GM23338 (cell line): ENCODE measurements at regions not wholly inside any gene's neighbourhood (a gene's known extent, or its start where the extent isn't known, plus 50 kb on each side); places are given as distances from the start of the nearest gene placed in this dataset.

Source experiments
- ATAC-seq: fragments of 200-7000 bp; cut with Tn5 transposase; 3 replicates; pipeline ENCODE4 v1.9.1; 2020
- DNase-seq: peaks from one replicate; pipeline ENCODE4 v3.0.0-alpha.2; 2015; ENCODE audit warnings: low spot score
- H2AFZ ChIP-seq: fragments of 200-600 bp; sonication (generic); 2 replicates; pipeline ENCODE4 v1.8.0; 2016; ENCODE audit warnings: antibody characterized with exemption, mild to moderate bottlenecking, moderate library complexity
- H3F3A ChIP-seq: fragments of 200-600 bp; sonication (generic); replicated peaks from 2 replicates; pipeline ENCODE4 v1.8.0; 2017; ENCODE audit warnings: antibody characterized with exemption, mixed run types, low read depth
- H3K27ac ChIP-seq: fragments of 200-600 bp; sonication (generic); 2 replicates; pipeline ENCODE4 v1.6.1; 2016; ENCODE audit warnings: low read depth
- H3K27me3 ChIP-seq: fragments of 200-600 bp; sonication (generic); 2 replicates; pipeline ENCODE4 v1.8.0; 2016; ENCODE audit warnings: mild to moderate bottlenecking, mixed run types, moderate library complexity; ENCODE audit not compliant: insufficient read depth
- H3K36me3 ChIP-seq: fragments of 200-600 bp; sonication (generic); 2 replicates; pipeline ENCODE4 v1.8.0; 2016; ENCODE audit warnings: mild to moderate bottlenecking; ENCODE audit not compliant: insufficient read depth
- H3K4me1 ChIP-seq: fragments of 200-600 bp; sonication (generic); 2 replicates; pipeline ENCODE4 v1.8.0; 2016; ENCODE audit warnings: mild to moderate bottlenecking, moderate library complexity; ENCODE audit not compliant: insufficient read depth
- H3K4me2 ChIP-seq: fragments of 200-600 bp; sonication (generic); 2 replicates; pipeline ENCODE4 v1.7.1; 2017; ENCODE audit warnings: mixed run types
- H3K4me3 ChIP-seq: fragments of 200-600 bp; sonication (generic); 2 replicates; pipeline ENCODE4 v1.6.1; 2016; ENCODE audit warnings: mixed run types
- H3K79me2 ChIP-seq: fragments of 200-600 bp; sonication (generic); replicated peaks from 2 replicates; pipeline ENCODE4 v1.8.0; 2017; ENCODE audit warnings: mild to moderate bottlenecking; ENCODE audit not compliant: insufficient read depth
- H3K9me2 ChIP-seq: fragments of 200-600 bp; sonication (generic); 2 replicates; pipeline ENCODE4 v1.8.0; 2017; ENCODE audit not compliant: insufficient read depth
- H4K20me1 ChIP-seq: fragments of 200-600 bp; sonication (generic); replicated peaks from 2 replicates; pipeline ENCODE4 v1.8.0; 2017; ENCODE audit warnings: mild to moderate bottlenecking; ENCODE audit not compliant: insufficient read depth
- H3K27ac Mint-ChIP-seq: 2 replicates; pipeline ENCODE4 v1.8.0; 2020; ENCODE audit warnings: inconsistent platforms, mild to moderate bottlenecking, moderate library complexity, mixed read lengths
- H3K27me3 Mint-ChIP-seq: 3 replicates; pipeline ENCODE4 v1.8.0; 2022; ENCODE audit warnings: low read depth, mild to moderate bottlenecking, moderate library complexity, mixed read lengths, inconsistent platforms; ENCODE audit not compliant: insufficient read depth, poor library complexity
- H3K36me3 Mint-ChIP-seq: 3 replicates; pipeline ENCODE4 v1.8.0; 2021; ENCODE audit warnings: low read depth, mild to moderate bottlenecking, inconsistent platforms, moderate library complexity, mixed read lengths
- H3K4me1 Mint-ChIP-seq: 3 replicates; pipeline ENCODE4 v1.8.0; 2020; ENCODE audit warnings: mild to moderate bottlenecking, inconsistent platforms, mixed read lengths
- H3K4me3 Mint-ChIP-seq: 3 replicates; pipeline ENCODE4 v1.8.0; 2021; ENCODE audit warnings: moderate library complexity, mild to moderate bottlenecking, inconsistent platforms, mixed read lengths
- H3K9me3 Mint-ChIP-seq: 3 replicates; pipeline ENCODE4 v1.8.0; 2020; ENCODE audit warnings: moderate library complexity, mild to moderate bottlenecking, inconsistent platforms, mixed read lengths
- POLR2AphosphoS5 ChIP-seq: IDR thresholded peaks from 2 replicates; pipeline ENCODE4 v1.6.1; 2016; ENCODE audit warnings: antibody characterized with exemption, low read depth
- ZNF114 ChIP-seq: fragments of 250-450 bp; sonication (Bioruptor Pico); IDR thresholded peaks from 2 replicates; pipeline ENCODE4 v1.5.0; 2020; ENCODE audit warnings: mild to moderate bottlenecking, moderate library complexity
- TF ChIP-seq, protein P1 (sequence below): fragments of 250-450 bp; sonication (Bioruptor Pico); IDR thresholded peaks from 2 replicates; pipeline ENCODE4 v1.5.0; 2020; ENCODE audit warnings: mild to moderate bottlenecking, moderate library complexity

DNA sequence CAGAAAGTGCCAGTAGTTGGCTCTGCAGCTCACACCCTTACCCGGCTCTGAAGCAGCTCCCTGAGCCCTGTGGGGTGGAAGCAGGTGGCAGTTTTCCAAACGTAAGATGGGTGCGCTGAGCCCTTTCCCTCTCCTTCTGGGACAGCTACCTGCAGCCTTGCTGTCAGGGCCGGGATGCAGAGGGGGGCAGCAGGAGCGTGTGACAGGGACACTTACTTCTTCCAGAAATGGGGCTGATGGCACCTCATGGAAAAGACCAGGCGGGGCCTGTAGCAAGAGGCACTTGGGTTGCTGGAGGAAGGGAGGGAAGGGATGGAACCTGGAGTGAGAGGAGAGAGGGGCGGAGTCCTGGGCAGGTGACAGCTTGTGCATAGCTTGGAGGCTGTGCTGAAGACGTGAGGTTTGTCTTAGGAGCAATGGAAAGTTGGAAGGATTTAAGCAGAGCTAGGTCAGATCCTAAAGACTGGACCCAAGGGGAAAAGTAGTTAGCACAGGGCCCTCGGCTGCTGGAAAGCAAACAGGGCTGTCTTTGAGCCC, 216.8 kb upstream of the RPL38 start (continued):
- TF ChIP-seq, protein P1, sequence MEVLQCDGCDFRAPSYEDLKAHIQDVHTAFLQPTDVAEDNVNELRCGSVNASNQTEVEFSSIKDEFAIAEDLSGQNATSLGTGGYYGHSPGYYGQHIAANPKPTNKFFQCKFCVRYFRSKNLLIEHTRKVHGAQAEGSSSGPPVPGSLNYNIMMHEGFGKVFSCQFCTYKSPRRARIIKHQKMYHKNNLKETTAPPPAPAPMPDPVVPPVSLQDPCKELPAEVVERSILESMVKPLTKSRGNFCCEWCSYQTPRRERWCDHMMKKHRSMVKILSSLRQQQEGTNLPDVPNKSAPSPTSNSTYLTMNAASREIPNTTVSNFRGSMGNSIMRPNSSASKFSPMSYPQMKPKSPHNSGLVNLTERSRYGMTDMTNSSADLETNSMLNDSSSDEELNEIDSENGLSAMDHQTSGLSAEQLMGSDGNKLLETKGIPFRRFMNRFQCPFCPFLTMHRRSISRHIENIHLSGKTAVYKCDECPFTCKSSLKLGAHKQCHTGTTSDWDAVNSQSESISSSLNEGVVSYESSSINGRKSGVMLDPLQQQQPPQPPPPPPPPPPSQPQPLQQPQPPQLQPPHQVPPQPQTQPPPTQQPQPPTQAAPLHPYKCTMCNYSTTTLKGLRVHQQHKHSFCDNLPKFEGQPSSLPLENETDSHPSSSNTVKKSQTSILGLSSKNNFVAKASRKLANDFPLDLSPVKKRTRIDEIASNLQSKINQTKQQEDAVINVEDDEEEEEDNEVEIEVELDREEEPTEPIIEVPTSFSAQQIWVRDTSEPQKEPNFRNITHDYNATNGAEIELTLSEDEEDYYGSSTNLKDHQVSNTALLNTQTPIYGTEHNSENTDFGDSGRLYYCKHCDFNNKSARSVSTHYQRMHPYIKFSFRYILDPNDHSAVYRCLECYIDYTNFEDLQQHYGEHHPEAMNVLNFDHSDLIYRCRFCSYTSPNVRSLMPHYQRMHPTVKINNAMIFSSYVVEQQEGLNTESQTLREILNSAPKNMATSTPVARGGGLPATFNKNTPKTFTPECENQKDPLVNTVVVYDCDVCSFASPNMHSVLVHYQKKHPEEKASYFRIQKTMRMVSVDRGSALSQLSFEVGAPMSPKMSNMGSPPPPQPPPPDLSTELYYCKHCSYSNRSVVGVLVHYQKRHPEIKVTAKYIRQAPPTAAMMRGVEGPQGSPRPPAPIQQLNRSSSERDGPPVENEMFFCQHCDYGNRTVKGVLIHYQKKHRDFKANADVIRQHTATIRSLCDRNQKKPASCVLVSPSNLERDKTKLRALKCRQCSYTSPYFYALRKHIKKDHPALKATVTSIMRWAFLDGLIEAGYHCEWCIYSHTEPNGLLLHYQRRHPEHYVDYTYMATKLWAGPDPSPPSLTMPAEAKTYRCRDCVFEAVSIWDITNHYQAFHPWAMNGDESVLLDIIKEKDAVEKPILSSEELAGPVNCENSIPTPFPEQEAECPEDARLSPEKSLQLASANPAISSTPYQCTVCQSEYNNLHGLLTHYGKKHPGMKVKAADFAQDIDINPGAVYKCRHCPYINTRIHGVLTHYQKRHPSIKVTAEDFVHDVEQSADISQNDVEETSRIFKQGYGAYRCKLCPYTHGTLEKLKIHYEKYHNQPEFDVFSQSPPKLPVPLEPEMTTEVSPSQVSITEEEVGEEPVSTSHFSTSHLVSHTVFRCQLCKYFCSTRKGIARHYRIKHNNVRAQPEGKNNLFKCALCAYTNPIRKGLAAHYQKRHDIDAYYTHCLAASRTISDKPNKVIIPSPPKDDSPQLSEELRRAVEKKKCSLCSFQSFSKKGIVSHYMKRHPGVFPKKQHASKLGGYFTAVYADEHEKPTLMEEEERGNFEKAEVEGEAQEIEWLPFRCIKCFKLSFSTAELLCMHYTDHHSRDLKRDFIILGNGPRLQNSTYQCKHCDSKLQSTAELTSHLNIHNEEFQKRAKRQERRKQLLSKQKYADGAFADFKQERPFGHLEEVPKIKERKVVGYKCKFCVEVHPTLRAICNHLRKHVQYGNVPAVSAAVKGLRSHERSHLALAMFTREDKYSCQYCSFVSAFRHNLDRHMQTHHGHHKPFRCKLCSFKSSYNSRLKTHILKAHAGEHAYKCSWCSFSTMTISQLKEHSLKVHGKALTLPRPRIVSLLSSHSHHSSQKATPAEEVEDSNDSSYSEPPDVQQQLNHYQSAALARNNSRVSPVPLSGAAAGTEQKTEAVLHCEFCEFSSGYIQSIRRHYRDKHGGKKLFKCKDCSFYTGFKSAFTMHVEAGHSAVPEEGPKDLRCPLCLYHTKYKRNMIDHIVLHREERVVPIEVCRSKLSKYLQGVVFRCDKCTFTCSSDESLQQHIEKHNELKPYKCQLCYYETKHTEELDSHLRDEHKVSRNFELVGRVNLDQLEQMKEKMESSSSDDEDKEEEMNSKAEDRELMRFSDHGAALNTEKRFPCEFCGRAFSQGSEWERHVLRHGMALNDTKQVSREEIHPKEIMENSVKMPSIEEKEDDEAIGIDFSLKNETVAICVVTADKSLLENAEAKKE (CRISPR knock-in tag): no peak
- TF ChIP-seq POLR2AphosphoS5 (no peak), ZNF114 (CRISPR knock-in tag) (no peak)

DNA sequence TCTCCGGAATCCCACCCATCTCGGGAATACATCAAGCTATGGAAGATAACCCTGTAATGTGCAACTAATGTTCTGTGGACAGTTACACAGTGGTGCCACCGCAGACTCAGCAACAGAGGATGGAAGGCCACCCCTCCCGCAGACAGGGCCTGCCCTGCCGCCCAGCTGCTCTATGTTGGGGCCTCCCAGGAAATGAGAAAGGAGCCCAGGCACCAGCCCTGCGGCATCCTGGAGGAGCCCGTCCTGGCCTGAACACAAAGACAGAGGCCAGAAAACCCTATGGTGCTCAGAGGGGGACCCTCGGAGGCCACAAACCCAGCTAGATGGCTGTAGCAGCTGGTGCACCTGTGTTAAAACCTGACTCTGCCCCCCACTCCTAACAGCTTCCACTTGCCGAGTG, 216.1 kb upstream of the RPL38 start:
- H3K36me3 Mint-ChIP-seq: no peaks in the 10 kb centered on the region
- Histone ChIP-seq H3K4me3 (no peak overlapping the region), H2AFZ (no peak overlapping the region), H3K4me1 (no peaks in the 10 kb centered on the region), H3K27me3 (no peaks in the 10 kb centered on the region), H3K27ac (no peak overlapping the region), H3K36me3 (no peaks in the 10 kb centered on the region), H3K4me2 (no peak overlapping the region), H3K79me2 (no peaks in the 10 kb centered on the region), H3F3A (no peaks in the 10 kb centered on the region), H4K20me1 (no peaks in the 10 kb centered on the region), H3K9me2 (no peaks in the 10 kb centered on the region)
- H3K4me1 Mint-ChIP-seq: peaks cover 10% of the 10 kb centered on the region; the same call in 1 of the 3 replicates
- no peak overlapping the region for H3K4me3 Mint-ChIP-seq
- no peak overlapping the region for H3K27ac Mint-ChIP-seq
- no peaks in the 10 kb centered on the region; the same call in 2 of the 3 replicates for H3K9me3 Mint-ChIP-seq
- TF ChIP-seq ZNF114 (CRISPR knock-in tag): no peak
- DNase-seq (no peak), ATAC-seq (no peak; the same call in 2 of the 3 replicates)
- peaks cover 5% of the 10 kb centered on the region for H3K27me3 Mint-ChIP-seq
